Middle frontal gyrus (tissue), 1 donor: ENCODE measurements at regions not wholly inside any gene's neighbourhood (a gene's known extent, or its start where the extent isn't known, plus 50 kb on each side); places are given as distances from the start of the nearest gene placed in this dataset.
"Not testable (repeated sequence)": the region's sequence is repeated elsewhere in the genome, so short reads cannot be mapped to it uniquely, and the experiment has no call there.

Experiments
- DNase-seq: peaks from one replicate; pipeline ENCODE4 v3.0.0-alpha.2; 2015; ENCODE audit warnings: low spot score; ENCODE audit errors: extremely low spot score

GRCh38 chr15:69908590-69909420, 188.9 kb downstream of the TLE3 start:
- DNase-seq = no peak

- no peak for DNase-seq
Measured at GRCh38 chr15:69909719-69910444, 187.8 kb downstream of the TLE3 start.

- no peak for DNase-seq
Measured at GRCh38 chr15:69910514-69910913, 187.2 kb downstream of the TLE3 start.

- DNase-seq = no peak
Measured at GRCh38 chr15:69912116-69912515, 185.6 kb downstream of the TLE3 start.

DNA sequence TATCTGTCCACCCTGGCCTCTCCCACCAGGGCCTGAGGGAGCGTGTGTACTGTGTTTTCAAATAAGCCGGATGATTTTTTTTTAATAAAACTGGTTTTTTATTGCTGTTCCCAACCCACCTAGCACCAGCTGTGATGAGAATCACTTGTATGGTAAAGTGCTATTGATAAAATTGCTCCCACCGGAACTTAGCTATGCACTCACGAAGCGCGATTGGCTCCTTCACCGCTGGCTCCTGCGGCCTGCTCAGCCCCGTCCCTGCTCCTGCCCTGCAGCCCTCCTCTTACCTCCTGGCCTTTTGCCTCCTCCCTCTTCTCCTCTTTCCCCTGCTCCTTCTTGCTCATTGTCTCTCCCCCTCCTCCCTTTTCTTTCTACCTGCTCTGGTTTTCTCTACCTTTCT, 183.7 kb downstream of the TLE3 start:
- no peak for DNase-seq

DNA sequence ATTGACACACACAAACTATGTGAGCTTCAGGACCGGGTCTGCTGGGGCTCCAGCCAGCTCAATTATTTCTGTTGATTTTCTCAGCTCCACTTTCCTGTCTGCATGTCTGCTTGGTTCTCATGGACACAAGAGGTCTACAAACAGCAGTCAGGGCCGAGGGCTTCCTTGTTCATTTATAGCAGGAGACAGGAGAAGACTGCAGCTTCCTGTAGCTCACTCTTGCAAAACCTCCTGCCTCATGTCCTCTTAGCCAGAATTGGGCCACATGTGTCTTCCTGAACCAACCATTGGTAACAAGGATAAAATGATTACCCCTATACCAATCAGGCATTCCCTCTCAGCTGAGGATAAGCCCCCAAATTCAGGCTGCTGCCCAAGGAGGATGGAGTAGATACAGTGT, 182.8 kb downstream of the TLE3 start:
- no peak for DNase-seq

- no peak for DNase-seq
Measured at GRCh38 chr15:69916169-69916785, 181.4 kb downstream of the TLE3 start.

DNA sequence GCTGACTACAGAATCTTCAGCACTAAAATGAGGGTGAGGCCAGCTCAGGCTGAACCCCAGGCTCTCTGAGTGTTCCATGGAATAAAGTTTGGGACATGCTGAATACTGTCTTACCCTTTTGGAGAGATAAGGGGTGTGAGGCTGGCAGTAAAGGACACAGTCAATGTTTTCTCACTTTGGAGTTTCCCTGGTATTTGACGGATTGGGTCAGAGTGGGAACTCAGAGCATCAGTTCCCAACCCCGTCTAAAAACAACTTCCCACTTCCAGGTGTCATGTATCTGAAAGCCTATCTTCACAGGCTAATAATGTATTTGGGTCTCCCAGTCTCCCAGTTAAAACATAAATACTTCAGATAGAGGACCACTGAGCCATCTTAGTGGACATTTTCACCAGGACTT, 180.7 kb downstream of the TLE3 start:
- DNase-seq = no peak

DNA sequence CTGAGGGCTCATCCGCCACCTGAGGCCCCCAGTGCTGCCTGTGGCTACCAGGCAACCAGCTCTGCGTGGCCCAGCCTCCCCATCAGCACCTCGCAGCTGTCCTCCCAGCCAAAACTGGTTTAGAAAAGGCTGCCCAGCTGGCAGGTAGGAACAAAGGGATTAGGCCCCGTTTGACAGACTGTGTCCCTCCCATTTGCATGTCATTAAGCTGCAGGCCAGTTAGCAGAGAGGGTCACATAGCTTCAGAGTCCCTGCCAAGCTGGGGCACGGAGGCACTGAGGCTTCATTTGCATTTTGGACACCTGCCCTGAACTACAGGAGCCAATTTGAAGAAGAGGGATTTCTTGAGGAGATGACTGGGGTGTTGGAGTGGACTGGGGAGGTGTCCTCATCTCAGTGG, 177.9 kb downstream of the TLE3 start:
- DNase-seq = no peak

GRCh38 chr15:69920221-69920620, 177.5 kb downstream of the TLE3 start:
- DNase-seq = no peak

- no peak for DNase-seq
Measured at GRCh38 chr15:69921626-69922619, 175.8 kb downstream of the TLE3 start.

- DNase-seq = no peak
Measured at GRCh38 chr15:69924531-69924930, 173.2 kb downstream of the TLE3 start.

DNA sequence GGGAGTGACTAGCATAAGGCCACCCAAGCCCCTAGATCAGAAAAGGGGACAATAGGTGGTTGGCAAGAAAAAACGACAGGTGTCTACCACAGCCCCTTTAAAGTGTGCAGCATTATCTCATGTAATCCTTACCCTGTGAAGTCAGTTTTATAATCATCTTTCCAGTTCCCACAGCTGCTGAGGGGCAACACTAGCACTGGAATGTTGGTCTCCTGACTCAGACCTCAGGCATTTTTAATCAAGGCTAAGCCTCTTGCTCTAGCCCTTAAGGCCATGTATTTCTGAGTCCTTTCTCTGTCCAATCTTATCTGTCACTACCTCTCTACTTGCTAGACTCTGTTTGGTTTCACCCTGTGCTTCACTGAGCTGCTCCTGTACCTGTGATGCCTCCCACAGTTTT, 171.7 kb downstream of the TLE3 start:
- no peak for DNase-seq

GRCh38 chr15:69926721-69927120, 171.0 kb downstream of the TLE3 start:
- no peak for DNase-seq

DNA sequence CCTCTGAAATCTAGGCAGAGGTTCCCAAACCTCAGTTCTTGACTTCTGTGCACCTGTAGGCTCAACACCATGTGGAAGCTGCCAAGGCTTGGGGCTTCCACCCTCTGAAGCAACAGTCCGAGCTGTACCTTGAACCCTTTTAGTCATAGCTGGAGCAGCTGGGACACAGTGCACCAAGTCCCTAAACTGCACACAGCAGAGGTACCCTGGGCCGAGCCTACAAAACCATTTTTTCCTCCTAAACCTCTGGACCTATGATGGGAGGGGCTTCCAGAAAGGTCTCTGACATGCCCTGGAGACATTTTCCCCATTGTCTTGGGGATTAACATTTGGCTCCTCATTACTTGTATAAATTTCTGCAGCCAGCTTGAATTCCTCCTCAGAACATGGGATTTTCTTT, 168.8 kb downstream of the TLE3 start:
- DNase-seq = not testable (repeated sequence)

DNA sequence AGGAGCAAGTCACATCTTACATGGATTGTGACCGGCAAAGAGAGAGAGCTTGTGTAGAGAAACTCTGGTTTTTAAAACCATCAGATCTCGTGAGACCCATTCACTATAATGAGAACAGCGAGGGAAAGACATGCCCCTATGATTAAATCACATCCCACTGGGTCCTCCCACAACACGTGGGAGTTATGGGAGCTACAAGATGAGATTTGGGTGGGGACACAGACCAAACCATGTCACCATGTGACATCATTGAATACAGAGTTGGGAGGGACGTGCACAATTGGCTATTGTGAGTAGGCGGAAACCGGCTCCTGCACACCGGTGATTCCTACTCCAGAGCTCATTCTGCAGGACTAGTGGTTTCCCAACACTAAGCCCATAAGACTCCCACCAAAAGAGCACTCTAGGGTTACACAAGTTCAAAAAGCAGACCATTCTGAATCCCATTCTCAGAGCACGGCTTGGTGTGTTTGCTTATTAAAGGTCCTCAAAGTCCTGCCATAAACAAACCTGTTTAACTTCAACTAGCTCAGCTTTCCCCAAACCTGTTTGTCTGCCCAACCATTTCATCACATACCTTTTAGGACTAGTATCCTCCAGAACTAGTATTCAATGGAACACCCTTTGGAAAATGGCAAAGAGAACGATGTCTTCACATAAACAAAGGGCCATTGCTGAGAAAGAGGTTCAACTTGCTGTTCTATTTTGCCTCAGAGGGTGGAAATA, 167.6 kb downstream of the TLE3 start:
- DNase-seq = no peak

GRCh38 chr15:69930754-69931153, 167.0 kb downstream of the TLE3 start:
- DNase-seq = no peak

GRCh38 chr15:69931156-69931555, 166.6 kb downstream of the TLE3 start:
- DNase-seq = no peak

GRCh38 chr15:69934607-69935006, 163.1 kb downstream of the TLE3 start:
- no peak for DNase-seq
